GM19397 (cell line): ENCODE measurements at regions not wholly inside any gene's neighbourhood (a gene's known extent, or its start where the extent isn't known, plus 50 kb on each side); places are given as distances from the start of the nearest gene placed in this dataset.

Experiments used
- ATAC-seq: cut with Tn5 transposase; IDR thresholded peaks from one replicate; pipeline ENCODE4 v1.9.1; 2021; ENCODE audit warnings: mild to moderate bottlenecking, moderate library complexity; ENCODE audit not compliant: unreplicated experiment

DNA sequence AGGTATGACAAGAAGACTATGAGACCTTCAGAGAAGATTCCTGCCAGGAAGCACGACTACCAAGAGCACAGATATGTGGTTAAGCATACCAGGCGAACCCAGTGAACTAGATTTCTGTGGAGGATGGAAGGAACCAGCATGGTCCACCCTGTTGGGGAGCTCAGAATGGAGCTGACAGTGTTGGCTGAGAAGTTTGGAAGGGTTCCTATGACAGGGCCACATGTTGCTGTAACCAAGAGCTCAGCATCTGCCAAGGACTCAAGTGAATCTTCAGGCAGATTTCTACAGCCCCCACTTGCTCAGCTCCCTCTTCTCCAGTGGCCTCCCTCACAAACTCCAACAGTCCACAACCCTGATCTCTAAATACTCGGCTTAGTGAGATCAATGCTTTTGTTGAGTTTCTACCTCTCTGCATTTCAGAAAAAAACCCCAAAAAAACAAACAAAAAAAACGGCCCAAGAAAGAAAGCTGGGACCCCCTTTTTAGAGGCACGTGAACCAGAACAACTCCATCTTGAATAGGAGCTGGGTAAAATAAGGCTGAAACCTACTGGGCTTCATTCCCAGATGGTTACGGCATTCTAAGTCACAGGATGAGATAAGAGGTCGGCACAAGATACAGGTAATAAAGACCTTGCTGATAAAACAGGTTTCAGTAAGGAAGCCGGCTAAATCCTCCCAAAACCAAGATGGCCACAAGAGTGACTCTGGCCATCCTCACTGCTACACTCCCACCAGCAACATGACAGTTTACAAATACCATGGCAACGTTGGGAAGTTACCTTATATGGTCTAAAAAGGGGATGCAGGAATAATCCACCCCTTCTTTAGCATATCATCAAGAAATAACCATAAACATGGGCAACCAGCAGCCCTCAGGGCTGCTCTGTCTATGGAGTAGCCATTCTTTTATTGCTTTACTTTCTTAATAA lies 691.1 kb downstream of the UQCRFS1 start:
- ATAC-seq: no peak

DNA sequence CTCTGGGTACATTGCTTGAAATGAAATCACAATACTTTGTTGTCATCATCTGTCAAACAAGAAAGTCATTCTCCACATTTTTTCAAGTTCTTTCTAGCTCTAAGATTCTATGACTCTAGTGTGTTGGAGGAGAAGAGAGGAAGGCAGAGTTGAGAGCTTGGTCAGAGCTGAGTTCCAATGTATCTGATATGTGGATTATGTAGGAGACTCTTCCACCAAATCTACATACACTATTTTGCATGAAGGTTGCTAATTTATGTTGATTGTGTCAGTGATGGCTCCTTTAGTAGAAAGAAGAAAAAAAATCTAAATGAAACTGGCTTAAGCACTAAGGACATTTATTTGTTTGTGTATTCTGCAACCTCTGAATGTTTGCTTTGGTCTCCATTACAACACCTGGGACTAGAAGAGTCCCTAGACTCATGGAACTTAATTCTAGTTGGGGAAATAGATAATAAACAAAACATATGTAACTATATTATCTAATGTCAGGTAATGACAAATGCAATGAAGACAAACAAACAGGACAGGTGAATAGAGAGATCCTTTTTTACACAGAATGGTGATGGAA lies 691.9 kb downstream of the UQCRFS1 start:
- ATAC-seq: no peak

DNA sequence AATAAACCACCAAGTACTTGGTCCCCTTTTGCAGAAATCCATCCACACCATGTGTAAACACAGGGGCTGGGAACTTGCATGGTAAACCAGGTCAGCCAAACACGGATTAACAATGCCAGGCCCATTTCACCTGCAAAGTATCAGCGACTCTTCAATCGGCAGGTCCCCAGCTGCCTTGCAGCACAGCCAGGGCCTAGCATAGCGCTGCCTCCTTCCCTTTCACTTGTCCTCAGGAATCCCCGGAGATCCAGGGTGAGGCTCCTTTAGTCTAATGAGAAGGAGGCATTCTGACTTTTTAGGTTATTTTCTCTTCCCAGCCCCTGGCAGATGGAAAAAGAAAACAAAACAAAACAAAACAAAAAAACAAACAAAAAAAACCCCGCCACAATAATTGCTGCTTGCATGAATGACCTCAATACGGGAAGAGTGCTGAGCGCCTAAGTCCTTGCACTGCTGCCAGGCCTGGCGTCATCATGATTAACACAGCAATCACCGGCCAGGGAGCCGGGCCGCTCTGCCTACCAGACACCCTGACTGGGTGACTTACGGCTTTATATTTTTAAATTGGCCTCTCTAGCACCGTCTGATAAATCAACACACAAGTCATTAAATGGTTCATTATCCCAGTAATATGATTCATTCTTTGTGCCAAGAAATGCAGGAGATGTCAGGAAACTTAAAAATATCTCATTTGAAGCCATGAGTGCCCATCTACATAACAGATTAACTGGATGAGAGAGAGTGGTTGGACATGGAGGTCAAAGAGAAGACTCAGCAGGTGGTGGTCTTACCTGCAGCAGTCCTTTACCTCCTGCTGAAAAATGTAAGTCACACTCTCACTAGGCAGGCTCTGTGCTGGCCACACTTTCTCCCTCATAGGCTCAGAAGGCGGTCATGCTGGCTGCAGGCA lies 692.7 kb downstream of the UQCRFS1 start:
- no peak for ATAC-seq

DNA sequence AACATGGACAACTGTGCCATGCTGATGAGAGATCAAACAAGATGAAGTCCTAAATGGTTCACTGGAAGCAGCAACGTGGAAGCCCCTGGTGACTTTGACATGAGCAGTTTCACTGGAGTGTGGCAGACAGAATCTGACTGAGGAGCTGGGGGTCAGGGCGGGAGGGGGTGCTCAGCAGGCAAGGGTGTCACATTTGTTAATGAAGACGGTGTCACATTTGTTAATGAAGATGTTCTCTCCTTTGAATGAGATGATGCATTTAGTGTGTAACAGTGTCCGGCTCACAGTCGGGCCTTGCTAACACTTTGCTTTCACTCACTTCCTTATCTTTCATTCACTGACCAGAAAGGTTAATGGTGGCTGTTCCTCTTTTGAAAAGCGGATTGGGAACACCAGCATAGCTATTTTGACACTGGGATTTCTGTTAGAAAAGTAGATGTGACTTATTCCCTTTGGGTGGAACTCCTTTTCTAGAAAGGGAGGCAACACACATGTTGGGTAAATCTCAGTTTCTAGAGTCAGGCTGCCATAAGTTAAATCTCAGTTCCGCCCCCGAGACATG lies 693.7 kb downstream of the UQCRFS1 start:
- no peak for ATAC-seq

DNA sequence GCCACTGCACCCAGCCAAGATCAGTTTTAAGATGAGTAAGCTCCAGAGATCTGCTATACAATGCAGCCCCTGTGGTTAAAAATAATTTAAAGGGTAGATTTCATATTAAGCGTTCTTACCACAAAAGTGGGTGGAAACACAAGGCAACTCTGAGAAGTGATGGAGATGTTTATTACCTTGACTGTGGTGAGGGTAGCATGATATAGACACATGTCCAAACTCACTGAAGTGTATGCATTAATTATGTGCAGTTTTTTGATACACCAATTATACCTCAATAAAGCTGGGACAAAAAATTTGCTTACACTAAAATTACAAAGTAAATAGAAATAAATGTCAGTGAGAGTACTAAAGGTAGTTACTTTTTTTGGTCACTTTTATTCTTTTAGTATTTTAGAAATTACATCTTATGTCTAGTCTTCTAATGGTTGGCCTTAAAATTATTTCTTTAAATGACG lies 696.5 kb downstream of the UQCRFS1 start:
- ATAC-seq: no peak

DNA sequence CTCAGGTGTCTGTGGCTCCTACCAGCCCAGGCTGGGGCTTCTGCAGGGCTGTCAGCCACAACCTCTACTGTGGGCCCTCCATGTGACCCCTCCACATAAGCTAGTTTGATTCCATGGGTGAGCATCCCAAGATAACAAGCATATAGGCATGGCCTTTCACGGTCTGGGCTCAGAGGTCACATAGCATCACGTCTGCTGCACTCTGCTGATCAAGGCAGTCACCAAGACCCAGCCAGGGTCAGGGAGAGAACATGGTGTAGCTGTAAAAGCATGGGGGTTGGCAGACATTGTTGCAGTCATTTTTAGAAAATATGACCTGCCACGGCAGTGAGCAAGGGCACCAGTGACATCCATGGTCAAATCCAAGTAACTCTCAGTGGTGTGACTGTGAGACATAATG lies 698.8 kb downstream of the UQCRFS1 start:
- no peak for ATAC-seq

DNA sequence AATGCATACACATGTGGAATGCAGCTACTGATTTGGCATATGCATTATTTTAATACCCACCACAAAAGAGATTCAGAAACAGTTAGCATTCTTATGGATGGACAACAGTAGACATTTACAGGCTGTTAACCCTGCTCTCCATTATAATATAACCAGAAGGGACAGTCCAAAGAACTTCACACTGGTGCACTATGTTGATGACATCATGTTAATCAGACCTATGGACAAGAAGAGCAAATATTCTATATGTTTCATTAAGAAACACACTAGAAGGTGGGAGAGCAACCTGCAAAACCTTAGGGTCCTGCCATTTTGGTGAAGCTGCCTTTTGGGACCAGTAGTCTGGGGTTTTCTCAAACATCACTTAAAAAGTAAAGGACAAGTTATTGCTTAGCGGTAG lies 701.3 kb downstream of the UQCRFS1 start:
- no peak for ATAC-seq

DNA sequence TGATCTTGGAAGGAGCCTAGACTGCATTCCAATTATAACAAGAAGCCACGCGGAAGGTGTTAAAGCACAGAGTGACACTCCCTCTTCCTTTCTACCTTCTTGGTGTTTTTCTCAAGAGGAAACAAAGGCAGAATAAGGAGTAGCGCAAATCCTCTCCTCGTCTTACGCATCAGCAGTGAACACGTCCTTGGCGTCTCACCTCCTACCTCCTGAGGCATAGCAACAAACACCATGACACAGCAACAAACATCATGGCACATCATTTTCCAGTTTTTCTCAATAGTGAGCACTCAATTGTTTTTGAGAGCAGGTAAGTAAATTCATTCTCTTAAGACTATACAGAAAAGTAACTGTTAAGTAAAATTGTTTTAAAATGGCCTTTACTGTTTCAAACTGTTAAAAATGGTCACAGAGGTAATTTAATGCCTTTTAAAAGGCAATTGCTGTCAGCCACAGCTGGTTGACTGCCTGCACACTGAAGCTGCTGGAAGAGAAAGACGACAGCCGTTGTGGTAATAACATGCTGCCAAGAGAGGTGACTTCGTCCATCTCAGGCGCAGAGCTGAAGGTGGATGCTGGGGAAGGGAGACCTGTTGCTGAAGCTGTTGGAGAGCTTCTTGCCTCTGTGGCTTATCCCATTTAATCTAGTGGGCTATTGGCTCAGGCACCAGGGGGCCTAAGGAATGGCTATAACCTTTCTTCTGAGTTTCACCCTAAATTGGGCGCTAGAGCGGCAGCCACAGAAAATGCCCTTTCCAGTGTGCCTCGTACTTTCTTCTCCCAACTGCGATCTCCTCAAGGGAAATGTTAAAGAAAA lies 703.7 kb downstream of the UQCRFS1 start:
- no peak for ATAC-seq

DNA sequence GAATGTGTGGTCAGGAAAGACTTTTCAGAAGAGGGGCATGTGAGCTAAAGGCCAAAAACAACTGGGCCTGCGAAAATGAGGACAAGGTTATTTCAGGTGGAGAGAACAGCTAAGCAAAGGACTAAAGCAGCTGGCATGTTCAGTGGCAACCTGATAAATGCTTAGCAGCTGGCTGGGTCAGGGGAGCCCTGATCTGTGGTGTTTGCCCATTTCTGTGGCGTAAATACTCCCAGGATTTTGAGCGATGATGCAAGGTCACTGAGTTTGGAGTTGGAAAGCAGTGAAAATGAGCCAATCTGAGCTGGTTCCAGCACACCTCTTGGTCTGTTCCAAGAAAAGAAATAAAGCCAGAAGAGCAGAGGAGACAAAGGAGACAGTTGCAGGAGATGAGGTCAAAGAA lies 704.3 kb downstream of the UQCRFS1 start:
- no peak for ATAC-seq

DNA sequence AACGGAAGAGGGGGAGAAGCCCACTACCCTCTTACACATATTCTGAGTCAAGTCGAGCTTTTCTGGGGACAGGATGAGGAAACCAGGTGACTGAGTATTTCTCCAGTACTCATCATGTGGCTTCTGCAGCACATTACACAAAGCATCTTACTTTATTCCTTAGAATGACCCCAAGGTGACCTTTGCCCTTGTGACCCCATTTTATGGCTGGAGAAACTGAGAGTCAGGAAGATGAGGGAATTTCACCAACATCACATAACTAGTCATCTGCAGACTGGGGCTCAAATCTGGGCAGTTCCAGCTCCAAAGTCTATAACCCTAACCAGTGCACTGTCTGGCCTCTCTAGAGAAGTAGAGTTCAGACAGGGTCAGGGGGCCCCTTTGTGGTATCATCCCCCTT lies 707.0 kb downstream of the UQCRFS1 start:
- no peak for ATAC-seq

DNA sequence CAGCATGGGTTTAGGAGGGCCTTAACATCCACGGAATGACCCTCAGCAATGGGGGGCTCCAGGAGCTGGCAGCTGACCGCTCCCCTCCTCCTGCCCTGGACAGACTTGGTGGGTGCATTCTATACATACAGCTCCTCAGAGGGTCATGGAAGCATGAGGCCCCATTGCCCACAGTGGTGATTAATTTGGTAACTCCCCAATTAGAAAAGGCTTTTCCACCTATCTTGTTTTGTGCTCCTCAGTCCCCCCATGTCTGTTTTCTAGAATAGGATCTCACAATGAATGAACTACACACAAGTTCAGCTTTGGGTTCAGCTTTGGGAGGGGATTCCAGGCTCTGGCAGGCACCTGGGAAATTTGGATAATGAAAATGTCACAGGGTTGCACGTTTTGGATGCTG lies 707.8 kb downstream of the UQCRFS1 start:
- ATAC-seq: no peak

DNA sequence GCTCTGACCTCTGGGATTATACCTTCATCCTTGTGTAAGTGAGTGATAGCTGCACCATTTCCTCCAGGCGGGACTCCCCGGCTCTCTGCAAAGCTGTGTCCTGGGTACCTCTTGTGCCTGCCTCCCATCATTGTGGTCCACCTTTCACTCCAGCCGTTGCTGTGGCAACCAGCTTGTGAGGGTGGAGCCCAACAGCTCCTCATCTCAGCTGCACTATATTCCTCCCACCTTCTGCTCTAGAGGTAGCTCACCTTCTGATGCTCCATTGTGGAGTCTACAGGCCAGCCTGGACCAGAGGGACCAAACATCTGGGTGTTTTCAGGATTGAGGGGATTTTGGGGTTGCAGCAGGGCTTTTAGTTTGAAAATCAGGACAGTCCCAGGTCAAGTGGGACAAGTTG lies 708.2 kb downstream of the UQCRFS1 start:
- no peak for ATAC-seq

DNA sequence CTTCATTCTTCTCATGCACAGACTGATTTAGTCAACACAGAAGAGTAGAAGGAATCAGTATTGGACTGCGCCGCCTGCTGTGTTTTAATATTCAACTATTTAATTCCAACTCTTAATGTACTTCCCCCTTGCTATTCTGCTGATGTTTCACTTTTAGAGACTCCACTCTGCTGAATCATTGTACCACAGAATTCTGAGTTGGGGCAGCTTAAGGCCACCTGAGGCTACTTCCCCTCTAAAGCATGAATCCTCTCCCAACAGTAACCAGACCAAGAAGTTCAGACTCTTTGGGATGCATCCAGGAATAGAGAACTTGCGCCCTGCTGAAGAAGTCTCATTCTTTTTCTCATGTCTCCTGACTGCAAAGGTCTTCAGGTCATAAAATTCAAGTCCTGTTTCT lies 708.8 kb downstream of the UQCRFS1 start:
- no peak for ATAC-seq

DNA sequence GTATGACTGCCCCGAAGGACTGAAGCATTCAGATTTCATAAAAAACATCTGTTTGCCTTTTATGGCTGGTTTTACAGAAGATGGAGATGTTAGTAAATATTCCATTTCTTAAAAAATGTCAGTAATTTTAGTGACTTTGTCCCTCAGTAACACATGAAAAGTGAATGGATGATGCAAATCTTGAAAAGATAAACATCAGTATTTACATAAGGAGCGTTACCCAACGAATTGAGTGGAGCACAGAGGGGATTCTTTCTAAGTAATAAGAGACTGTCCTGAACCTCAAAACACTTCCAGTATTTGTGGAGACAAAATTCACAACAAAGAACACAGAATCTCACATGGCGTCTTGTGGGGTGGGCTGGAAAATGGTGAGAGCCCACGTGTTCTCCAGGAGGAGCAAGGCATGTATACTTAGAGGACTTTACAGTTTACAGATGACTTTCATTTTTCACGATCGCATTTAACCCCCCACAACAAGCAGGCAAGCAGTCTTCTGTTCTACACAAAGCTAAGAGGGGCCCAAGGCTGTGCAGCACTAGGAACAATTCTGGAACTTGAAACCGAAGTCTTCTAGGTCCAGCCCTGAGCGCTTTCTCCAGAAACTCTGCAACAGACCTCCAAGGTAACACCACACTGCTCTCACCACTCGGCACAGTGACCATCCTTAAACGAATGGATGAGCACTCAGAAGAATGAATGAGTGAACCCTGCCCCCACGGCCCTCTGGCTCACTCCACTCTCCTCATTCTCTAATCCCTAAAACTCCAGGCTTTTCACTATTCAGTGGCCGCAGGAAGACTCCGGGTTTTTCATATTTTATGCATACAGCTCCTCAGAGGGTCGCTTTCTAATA lies 709.8 kb downstream of the UQCRFS1 start:
- no peak for ATAC-seq

DNA sequence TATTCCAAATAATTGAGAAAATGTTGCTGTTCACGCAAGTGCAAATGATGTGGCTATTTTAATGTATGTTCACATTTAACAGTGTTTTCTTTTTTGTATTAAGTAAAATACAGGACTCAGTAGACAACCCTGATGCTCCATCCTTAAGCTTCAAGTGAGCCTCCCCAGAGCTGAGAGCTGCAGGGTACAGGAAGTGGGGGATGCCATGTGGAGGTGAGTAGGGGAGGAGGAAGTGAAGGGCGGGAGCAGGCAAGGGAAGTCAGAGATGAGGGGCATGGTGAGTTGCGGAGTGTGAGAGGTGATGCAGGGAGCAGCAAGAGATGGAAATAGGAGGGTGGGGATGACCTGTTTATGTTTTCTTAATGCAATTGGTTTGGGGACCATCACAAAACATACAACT lies 711.0 kb downstream of the UQCRFS1 start:
- no peak for ATAC-seq

DNA sequence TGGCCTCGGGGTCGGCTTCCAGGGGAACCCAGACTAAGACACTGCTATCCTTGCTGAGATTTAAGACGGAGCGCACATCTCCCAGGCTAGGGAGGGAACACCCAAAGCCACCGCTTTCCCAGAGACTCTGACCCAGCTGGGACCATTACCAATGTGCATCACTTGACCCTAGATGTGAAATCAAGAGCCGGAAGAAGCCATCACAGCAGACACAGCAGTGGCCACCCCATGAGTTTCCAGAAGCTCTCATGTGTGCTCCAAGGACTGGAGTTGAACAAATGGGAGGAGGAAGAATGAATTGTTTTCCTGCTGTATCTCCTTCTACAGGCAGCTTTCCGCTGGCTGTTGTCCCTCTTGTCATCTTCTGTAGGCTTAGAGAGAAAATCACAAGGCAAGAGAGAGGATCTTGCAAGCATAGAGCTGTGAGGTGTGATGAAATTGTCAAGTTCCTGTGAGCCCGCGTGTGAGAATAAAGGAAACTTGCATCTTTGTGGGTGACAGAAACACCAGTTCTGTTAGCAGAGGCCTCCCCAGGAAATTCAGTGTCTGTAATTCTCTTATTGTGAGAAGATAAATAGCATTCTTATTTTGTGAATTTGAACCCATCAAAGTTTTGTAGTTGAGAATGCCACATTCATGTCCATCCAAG lies 711.8 kb downstream of the UQCRFS1 start:
- no peak for ATAC-seq

DNA sequence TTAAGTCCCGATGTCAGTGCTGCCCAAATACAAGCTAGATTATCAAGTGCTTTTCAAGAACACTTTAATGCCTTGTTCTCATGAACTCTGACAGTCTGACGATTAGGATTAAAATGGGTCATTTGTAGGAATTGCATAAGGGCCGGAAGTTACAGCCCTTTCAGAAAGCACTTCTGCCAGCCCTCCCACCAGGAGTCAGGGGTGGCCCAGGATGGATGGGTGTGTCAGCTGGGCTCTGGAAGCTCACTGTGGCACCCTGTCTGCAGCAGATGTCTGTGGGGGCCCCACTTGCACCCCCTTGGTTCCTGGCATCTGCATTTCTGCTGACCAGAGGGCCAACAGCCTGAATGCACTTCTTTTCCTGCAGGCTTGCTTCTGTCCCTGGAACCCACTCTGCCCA lies 712.7 kb downstream of the UQCRFS1 start:
- ATAC-seq: no peak

DNA sequence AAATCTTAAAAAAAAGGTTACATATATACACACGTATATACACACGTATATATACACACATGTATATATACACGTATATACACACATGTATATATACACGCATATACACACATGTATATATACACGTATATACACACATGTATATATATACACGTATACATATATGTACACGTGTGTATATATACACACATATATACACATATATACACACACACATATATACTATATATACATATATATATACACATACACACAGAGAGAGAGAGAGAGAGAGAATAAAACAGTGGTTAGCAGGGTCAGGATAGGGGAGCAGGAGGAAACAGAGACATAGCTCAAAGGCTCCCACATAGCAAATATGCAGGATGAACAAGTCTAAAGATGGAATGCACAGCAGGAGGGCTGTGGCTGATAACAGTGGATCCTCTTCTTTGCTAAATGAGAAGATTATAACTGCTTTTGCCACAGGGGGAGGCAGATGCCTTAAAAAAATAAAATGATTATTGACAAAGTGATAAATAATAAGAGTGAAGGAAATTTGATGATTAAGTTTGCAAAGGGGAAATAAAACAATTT lies 714.5 kb downstream of the UQCRFS1 start:
- no peak for ATAC-seq
